Fibroblast of skin of left quadriceps (primary cell): ENCODE measurements at regions not wholly inside any gene's neighbourhood (a gene's known extent, or its start where the extent isn't known, plus 50 kb on each side); places are given as distances from the start of the nearest gene placed in this dataset.

Source experiments
- DNase-seq, 2 experiments: peaks; one replicate each; pipeline ENCODE4 v3.0.0-alpha.2; 2013; ENCODE audit warnings: low read depth in 2 of 2

DNA sequence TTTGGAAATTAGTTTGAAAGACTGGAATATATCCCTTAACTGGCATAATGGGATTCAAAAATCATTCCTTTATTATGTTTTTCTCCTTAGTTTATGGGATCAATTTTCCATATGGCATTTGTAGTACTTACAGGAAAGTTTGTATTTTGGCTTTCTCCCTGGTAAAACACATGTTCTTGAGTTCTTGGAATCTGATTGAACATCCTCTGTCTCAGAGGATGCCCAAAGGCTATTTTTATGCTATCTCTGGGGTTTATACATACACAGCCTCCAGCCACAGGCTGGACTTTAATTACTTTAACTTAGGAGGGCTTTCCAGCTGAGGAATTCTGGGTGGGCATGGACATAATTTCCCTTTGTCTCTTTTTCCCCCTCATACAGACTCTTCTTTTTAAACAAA, 236.4 kb downstream of the HGF start:
- no peak for DNase-seq

DNA sequence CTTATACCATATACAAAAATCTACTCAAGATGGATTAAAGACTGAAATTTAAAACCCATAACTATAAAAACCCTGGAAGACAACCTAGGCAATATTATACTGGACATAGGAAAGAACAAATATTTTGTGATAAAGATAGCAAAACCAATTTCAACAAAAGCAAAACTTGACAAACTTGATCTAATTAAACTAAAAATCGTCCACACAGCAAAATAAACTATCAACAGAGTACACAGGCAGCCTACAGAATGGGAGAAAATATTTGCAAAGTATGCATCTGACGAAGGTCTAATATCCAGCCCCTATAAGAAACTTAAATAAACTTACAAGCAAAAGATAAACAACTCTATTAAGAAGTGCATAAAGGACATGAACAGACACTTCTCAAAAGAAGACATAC, 240.1 kb downstream of the HGF start:
- no peak for DNase-seq

DNA sequence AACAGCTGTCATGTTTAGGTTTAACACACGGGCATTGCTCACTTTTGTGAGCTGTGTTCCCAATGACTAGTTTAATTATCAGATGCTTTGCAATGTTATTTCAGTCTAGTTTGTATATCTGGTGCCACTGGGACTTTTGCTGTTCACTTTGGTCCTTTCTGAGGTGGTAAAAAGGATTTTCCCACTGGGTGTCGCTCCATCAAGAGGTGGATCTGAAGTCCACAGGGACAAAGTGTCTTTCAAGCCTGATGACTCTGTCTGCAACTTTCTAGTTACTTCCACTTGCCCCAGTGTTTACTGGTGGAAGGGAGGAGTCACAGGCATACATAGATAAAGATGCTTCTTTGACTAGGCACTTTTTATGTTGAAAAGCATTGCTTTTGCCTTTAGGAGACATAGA, 242.2 kb downstream of the HGF start:
- no peak for DNase-seq

DNA sequence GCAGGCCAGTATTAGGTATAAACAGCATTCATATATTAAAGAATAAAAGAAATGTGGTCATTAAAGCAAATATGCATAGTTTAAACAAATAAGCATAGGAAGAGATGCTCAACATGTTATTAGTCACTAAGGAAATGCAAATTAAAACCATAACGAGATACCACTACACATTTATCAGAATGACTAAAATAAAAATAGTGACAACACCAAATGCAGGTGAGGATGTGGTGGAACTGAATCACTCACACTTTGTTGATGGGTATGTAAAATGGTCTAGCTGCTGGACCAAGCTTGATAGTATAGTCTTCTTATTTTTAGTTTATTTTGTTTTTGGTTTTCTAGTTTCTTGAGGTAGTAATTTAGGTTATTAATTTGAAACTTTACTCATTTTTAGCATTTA, 242.9 kb downstream of the HGF start:
- DNase-seq, result no peak

DNA sequence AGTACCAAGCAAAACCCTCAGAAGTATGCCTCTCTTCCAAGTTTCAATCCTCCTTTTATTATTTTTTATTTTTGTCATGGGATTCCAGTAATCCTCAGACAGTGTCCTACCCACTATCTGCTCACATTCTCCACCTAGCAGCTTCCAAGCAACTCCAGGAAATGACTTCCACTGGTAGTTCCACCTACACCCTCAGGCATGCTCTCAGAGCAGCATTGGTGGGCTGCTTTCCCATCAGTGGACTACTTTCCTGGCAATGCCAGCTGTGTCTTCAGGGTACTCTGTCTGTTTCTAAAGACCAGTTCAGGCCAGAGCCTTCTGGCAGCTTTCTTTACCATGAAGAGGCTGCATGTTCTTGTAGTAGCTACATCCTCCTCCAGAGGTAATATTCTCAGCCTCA, 244.0 kb downstream of the HGF start:
- DNase-seq, result no peak

DNA sequence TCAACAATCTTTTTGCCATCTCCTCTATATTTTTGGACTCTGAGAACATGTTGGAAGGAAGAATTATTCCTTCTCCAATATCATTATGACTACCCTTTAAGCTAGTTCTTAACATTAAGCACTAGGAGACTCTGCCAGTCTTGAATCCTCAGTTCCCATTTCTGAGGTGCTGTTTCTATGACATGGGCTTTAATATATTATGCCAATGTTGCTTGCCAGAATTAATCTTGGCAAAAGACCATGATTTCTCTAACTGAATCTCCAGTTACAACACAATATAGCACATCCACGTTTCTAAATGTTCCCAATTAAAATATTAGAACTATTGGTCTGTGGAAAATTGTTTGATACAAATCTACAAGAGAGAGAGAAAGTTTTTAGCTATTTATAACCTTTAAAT, 250.0 kb downstream of the HGF start:
- no peak for DNase-seq

DNA sequence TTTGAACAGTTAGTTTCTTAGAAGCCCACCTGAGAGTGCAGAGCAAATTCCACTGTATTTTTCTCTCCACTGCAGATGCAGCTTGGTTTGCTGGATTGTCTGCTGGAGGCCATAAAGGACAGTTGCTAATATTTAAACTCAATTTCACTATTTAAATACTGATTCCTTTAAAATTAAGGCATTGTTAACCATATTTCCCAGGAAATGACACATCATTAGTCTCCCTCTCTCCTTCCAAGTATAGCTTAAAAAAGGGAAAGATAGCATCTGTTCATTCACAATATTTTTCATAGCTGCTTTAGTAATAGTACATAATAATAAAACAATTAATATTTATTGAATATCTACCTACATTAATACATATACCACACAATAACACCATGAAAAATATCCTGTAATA, 252.9 kb downstream of the HGF start:
- no peak for DNase-seq

DNA sequence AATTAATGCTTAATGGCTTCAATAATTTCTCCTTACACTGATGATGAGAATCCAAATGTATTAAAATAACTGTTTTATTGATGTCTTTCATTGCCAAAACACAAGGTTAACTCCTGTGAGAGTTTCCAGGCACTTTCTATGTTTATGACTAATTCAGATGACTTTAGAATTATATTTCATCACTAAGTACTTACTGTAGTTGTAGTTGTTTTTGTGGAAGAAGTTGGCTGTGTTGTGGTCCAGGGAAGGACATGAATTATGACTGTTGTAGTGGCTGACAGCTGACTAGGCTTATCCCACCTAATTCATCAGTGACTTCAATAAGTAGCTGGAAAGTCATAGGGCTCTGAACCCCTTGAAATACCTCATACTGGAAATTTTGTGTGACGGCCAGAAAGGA, 254.8 kb downstream of the HGF start:
- peak; percentile 53 to 58 for DNase-seq

DNA sequence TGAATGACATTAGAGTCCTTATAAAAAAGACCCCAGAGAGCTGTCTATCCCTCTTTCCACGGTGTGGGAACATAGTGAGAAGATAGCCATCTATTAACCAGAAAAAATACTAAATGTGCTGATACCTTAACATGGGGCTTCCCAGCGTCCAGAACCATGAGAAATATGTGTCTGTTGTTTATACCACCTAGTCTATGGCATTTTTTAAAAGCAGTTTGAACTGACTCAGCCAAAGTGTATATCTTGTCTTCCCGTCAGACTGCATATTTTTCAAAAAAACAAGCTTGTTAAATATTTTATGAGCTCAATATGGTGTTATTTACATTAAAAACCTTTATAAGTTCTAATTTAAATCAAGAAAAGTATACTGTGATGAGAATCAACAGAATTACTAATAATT, 255.3 kb downstream of the HGF start:
- no peak for DNase-seq

DNA sequence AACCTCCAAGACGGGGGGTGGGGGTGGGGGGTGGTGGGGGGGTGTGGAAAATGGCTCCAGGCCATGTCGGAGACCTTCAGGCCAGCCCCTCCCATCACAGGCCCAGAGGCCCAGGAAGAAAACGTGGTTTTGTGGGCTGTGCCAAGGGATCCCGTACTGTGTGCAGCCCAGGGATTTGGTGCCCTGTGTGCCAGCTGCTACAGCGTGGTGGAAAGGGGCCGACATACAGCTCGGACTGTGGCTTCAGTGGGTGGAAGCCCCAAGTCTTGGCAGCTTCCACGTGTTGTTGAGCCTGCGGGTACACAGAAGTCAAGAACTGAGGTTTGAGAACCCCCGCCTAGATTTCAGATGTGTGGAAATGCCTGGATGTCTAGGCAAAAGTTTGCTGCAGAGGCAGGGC, 259.7 kb downstream of the HGF start:
- DNase-seq, result no peak

DNA sequence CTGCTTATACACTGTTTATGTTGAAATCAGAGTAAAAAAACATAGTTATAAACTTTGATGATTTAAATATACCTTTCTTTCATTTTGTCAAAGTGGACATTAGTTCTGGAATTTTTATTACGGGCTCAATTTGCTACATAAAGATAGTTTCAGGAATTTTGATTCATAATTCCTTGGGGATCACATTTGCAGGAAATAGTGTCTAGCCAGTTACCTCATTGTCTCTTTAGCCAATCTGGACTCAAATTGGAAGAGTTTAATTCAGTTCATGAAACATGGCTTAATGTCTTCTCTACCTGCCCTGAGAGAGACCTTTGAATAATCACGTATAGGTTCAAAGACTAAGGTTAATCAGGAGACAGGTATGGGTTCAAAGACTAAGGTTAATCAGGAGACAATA, 262.6 kb downstream of the HGF start:
- DNase-seq, result no peak

DNA sequence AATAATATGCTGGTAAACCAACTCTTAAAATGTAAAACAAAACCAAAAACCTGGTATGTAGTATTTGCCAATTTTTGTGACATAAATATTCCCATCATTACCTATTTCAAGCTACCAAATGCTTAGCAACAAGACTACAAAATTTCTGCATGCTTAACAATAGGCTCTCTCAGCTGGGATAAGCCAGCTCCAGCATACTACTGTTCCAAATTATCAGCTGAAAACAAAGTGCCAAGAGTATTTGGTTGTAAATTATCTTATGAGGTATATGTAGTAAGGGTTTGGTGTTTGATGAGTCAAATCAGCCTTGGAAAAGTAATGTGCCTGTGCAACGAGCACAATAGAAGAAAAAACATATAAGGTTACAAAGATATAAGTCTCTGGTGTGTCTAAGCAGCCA, 263.2 kb downstream of the HGF start:
- DNase-seq, result no peak

DNA sequence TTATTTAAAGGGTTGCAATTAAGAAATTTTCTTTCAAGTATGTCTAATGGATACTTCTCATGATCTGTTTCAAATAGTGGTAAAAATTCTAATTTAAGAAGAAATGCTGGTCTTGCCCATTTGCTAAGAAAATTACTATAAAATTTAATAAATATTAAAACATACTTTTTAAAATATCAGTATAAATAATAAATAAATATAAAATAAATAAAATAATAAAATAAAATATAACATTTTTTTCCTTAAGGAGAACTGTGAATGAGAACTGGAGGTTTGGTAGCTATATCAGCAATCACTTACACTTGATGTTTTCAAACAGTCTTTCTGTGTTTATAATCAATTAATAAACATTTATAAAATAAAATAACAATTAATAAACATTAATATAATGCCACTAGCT, 266.1 kb downstream of the HGF start:
- DNase-seq, result no peak

DNA sequence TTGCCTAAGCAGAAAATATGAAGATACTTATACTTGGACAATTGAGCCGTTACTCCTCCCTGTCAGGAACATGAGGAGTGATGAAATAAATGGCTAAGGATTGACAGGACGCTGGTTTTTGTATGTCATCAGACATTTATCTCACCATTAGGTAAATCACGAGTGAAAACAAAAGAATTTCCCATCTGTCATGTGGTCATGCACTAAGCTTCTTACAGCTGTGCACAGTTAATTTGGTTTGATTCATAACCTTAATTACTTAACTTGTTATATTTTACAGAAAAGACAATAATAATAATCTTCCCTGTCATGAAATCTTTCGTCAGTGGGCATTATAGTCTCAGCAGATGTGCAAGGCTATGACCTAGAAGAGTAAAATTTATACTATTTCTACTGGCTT, 266.5 kb downstream of the HGF start:
- no peak for DNase-seq

DNA sequence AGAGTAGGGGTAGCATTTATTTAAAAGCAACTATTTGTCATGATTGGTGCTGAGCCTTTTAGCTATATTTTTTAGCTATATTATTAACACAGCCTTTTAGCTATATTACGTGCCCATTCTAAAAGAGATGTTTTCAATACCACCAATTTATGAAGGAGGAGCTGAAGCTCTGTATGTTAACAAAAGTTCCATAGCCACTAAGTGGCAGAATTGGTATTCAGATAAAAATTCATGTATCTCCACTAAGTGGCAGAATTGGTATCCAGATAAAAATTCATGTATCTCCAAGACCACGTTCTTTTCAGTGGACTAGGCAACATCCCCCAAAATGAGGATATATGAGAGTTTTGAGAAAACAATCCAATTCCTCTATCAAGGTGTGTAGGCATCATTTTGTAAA, 268.6 kb downstream of the HGF start:
- peak in 1 of 2 experiments; percentile 21 for DNase-seq

DNA sequence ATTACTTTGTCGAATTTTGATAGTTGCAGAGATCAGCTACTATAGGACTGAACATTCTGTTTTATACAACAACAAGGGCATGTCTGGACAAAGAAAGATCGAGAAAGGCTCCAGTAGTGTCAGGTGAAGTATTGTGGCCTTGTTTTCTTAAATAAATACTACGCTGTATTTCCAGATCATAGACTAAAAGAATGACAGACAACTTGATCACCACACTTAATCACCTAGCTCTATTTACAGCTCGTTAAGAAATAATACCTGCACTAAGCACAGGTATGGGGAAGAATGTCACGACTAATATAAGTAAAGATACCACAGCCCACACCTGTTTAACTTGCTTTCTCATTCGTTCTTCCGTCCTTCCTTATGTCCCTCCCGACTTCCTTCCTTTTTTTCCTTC, 269.2 kb downstream of the HGF start:
- DNase-seq, result no peak

DNA sequence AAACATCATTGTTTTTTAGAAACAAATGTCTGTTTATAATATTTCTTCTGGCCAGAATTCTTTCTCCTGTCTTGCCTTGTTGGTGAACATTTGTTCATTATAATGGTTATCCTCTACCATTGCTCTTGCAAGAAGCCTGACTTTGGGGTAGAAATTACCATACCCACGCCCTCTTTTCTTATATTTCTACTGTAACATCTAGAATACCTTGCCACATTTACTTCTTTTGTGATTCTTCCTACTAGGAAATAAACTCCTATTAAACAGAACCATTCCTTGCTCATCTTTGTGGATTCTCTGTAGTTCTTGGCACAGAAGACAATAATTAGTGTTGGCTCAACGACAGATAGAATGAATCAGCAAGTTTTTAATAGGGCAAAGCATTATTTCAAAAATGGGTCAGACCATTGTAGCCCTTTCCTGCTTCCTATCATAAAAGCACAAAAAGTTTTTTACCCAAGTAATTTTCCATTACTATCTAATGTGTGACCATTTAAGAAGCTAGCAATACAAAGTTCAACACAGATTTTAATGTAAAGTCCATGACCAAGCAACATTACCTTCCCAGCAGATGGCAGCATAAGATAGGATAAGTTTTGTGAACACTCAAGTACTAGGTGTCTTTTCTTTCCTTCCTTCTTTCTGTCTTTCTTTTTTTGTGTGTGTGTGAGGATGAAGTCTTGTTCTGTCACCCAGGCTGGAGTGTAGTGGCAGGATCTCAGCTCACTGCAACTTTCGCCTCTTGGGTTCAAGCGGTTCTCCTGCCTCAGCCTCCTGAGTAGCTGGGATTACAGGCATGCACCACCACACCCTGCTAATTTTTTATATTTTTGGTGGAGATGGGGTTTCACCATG, 270.4 kb downstream of the HGF start:
- peak; percentile 73 for DNase-seq

DNA sequence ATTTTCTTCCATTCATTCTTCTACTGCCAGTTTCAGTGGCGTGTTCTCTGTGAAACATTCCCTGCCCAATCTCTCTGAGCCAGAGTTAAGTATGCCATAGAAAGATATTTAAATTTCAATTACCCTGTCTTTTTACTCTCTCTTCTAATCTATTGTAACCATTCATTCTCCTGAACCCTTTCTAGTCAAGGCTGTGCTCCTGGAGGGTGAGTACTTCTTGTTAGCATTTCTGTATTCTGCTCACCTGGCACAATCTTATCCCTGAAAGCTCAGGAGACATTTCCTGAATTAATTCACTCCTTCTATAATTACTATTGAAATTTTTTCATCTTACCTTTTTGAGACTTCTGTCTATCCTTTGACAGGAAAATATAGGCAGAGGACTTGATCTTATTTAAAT, 271.7 kb downstream of the HGF start:
- DNase-seq, result no peak

DNA sequence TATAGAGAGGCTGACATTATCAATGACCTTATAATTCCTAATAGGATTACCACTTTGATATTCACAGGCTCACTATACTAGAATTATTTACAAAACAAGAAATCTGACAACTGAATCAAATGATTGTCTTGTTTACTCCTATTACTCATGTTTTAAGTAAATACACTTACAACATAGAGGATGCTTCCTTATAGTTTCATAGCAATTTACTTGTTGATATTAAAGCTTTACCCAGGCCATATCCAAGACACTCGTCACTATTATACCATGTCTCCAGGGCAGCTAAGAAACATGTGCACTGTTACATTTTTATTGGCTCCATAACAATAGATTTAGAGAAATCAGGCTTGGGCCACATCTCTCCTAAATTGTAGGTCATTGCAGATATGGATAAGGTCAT, 276.9 kb downstream of the HGF start:
- DNase-seq, result no peak

DNA sequence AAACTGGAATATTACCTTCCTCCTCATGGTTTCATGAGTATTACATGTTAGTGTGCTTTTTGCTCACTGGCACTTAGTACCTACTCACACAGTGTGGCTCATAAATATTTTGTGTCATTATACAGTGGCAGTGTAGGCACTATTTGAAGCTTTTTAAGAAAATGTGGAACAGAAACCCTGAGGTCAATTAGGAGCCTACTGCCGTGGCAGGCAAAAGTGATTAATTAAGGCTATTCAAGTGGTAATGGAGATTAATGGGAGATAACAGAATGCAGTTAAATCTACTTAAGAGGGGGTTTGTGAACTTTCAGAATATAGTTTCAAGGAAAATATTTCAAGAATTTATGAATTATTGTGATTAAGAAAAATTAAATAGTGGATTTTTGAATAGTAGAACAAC, 277.6 kb downstream of the HGF start:
- no peak for DNase-seq

DNA sequence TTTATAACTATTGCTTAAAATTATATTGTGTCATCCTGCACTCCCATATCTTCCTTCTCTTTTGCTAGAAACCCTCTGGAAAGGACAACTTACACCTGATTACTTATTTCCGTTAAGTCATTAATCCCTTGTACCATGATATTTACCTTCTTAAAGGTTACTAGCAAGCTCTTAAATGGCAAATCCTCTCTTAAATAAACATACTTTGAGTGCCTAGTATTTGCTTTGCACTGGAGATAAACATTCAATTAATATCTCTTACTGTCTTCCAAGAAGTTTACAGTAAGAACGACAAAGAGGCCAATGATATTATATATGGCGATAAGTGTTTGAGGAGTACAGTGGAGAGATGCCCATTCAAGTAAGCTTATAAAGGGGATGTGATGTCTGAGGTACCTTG, 278.3 kb downstream of the HGF start:
- DNase-seq, result no peak

DNA sequence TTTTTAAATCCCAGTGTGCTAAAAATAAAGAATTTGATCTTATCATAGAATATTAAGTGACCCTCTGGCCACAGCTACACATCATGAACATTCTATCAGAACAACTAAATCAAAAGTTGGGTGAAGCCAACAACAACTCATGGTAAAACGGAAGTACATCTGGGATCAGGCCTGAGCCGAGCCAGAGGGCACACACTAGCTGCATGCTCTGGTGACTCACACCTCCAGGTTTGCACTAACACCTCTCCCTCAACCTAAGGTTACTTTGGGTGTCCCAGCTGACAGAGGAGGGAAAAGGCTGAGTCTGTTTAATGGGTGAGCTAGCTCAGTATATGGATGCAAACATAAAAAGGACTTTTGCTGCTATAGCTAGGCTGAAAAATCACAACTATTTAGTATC, 281.6 kb downstream of the HGF start:
- DNase-seq, result no peak

DNA sequence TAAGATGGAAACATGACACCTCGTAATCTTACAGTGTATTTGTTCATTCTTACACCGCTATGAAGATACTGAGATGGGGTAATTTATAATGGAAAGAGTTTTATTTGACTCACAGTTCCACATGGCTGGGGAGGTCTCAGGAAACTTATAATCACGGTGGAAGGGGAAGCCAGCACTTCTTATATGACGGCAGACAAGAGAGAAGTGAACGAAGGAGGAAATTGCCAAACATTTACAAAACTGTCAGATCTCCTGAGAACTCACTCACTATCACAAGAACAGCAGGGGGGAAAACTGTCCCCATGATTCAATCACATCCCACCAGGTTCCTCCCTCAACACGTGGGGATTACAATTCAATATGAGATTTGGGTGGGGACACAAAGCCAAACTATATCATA, 282.3 kb downstream of the HGF start:
- no peak for DNase-seq

DNA sequence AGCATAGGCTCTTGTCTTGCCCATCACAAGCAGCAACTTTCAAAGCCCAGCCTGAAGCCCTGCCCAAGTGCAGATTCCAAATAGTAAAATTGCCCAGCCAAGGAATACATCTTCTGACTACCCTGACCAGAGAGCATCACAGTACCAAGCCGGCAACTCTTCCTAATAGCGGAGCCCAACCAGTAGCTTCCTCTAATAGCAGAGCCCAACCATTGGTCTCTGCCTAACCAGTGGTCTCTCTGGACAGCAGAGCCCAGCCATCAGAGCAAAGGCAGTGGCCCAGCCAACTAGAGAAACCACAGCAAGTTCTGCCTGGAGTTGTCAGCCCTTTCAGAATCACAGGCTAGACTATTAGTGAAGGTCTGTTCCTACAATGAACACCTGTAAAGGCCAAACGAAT, 285.6 kb downstream of the HGF start:
- peak; percentile 89 to 90 for DNase-seq
